Neural crest cell (in vitro differentiated cells): ENCODE measurements at regions not wholly inside any gene's neighbourhood (a gene's known extent, or its start where the extent isn't known, plus 50 kb on each side); places are given as distances from the start of the nearest gene placed in this dataset.

Experiments
- DNase-seq: peaks from one replicate; pipeline ENCODE4 v3.0.0; 2021; ENCODE audit warnings: low read depth, mixed read lengths, low spot score
- H3K27ac Mint-ChIP-seq: one replicate; pipeline ENCODE4 v1.8.0; 2021; ENCODE audit warnings: mild to moderate bottlenecking, mixed read lengths; ENCODE audit not compliant: unreplicated experiment
- H3K27me3 Mint-ChIP-seq: 2 replicates; pipeline ENCODE4 v1.8.0; 2021; ENCODE audit warnings: low read depth, mild to moderate bottlenecking, mixed read lengths
- H3K36me3 Mint-ChIP-seq: 2 replicates; pipeline ENCODE4 v1.8.0; 2021; ENCODE audit warnings: low read depth, mild to moderate bottlenecking, mixed read lengths
- H3K4me1 Mint-ChIP-seq: 2 replicates; pipeline ENCODE4 v1.8.0; 2021; ENCODE audit warnings: mixed read lengths
- H3K4me3 Mint-ChIP-seq: one replicate; pipeline ENCODE4 v1.8.0; 2021; ENCODE audit warnings: mild to moderate bottlenecking, mixed read lengths
- H3K9me3 Mint-ChIP-seq: 2 replicates; pipeline ENCODE4 v1.8.0; 2021; ENCODE audit warnings: mixed read lengths
- TF ChIP-seq, protein P1 (sequence below): fragments of 200-600 bp; sonication (generic); conservative IDR thresholded peaks from 2 replicates; pipeline ENCODE4 v1.5.0; 2021; ENCODE audit warnings: antibody characterized with exemption, mild to moderate bottlenecking

DNA sequence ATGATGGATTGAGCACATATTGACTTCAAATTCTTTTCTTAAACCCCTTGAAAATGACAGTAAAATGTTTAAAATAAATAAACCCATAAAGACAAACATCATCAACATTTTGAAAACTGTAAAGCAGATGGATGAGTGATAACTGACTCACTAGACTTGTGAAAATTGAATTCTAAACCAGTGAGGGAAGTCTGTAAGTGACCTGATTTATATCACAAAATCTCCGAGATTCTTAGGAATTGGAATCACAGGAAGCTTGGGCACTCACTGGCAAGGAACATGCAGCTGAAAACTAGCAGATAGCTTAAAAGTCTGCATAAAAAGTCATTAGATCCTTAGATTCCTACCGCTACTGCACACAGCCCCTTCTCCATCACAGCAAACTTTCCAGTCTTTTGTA lies 51.3 kb upstream of the TSC22D1 start:
- DNase-seq, result no peak
- Mint-ChIP-seq H3K4me1 (peaks cover 13% of the 10 kb centered on the region), H3K36me3 (no peaks in the 10 kb centered on the region), H3K27ac (no peak overlapping the region), H3K9me3 (no peaks in the 10 kb centered on the region), H3K4me3 (no peak overlapping the region), H3K27me3 (no peaks in the 10 kb centered on the region)
- TF ChIP-seq, protein P1, sequence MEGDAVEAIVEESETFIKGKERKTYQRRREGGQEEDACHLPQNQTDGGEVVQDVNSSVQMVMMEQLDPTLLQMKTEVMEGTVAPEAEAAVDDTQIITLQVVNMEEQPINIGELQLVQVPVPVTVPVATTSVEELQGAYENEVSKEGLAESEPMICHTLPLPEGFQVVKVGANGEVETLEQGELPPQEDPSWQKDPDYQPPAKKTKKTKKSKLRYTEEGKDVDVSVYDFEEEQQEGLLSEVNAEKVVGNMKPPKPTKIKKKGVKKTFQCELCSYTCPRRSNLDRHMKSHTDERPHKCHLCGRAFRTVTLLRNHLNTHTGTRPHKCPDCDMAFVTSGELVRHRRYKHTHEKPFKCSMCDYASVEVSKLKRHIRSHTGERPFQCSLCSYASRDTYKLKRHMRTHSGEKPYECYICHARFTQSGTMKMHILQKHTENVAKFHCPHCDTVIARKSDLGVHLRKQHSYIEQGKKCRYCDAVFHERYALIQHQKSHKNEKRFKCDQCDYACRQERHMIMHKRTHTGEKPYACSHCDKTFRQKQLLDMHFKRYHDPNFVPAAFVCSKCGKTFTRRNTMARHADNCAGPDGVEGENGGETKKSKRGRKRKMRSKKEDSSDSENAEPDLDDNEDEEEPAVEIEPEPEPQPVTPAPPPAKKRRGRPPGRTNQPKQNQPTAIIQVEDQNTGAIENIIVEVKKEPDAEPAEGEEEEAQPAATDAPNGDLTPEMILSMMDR, result no peak

DNA sequence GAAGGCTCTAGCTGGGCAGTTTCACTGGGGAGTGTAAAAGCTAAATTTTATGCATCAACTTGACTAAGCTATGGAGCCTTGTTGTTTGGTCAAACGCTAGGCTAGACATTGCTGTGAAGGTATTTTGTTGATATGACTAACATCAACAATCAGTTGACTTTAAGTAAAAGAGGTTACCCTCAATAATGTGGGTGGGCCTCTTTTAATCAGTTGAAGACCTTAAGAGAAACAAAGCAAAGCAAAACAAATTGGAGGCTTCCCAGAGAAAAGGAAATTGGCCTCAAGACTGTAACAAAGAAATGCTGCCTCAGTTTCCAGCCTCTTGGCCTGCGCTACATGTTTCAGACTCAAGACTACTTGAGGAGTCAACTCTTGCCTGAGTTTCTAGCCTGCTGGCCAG lies 50.0 kb upstream of the TSC22D1 start:
- H3K27me3 Mint-ChIP-seq, result no peaks in the 10 kb centered on the region
- H3K4me3 Mint-ChIP-seq, result no peak overlapping the region
- peaks cover 19% of the 10 kb centered on the region for H3K4me1 Mint-ChIP-seq
- H3K27ac Mint-ChIP-seq, result no peak overlapping the region
- H3K36me3 Mint-ChIP-seq, result no peaks in the 10 kb centered on the region
- DNase-seq, result no peak
- TF ChIP-seq, protein P1, result no peak
- H3K9me3 Mint-ChIP-seq, result no peaks in the 10 kb centered on the region
